ENCODE measurements at regions not wholly inside any gene's neighbourhood (a gene's known extent, or its start where the extent isn't known, plus 50 kb on each side); places are given as distances from the start of the nearest gene placed in this dataset.
"Not testable (repeated sequence)": the region's sequence is repeated elsewhere in the genome, so short reads cannot be mapped to it uniquely, and the experiment has no call there.

- no peak overlapping the region for H3K4me3 ChIP-seq (ENCODE audit: control insufficient read depth, low read depth, low read length)
- no peak for TF ChIP-seq CTCF (conservative IDR thresholded peaks at IDR 0.05; ENCODE audit: control insufficient read depth, insufficient read depth, low read depth, low read length)
- DNase-seq (ENCODE audit: low read depth), result peak; percentile 49
Measured at GRCh38 chr5:42242210-42242609, 181.0 kb upstream of the GHR start.

DNA sequence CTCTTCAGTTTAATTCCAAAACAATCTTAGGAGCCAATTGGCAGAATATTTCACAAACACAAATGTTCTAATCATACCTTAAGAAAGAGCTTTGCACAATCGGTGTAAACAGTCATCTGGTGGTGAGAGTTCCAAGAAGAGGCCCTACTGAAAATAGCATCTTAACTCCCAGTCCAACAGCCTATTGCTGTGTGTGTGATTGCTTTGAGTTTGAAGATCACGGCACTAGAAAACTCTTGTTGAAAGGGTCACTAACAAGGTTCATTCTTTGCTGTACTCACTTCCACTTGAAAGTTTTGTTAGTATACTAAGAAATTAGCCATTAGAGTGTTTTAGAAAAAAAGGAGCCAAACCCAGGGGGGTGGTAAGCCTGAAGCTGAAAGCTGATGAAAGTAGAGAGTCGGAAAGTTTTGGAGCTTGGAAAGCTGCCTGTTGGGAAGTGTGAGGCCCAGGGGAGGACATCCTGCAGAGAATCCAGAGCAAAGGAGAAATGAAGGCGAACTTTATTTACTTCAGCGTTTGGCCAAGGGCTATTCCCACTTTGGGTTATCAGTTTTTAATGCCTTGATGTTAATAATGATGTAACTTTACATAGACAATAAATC lies 180.3 kb upstream of the GHR start:
- peak; percentile 79 for DNase-seq (ENCODE audit: low read depth)
- TF ChIP-seq CTCF (conservative IDR thresholded peaks at IDR 0.05; ENCODE audit: control insufficient read depth, insufficient read depth, low read depth, low read length), result no peak
- H3K4me3 ChIP-seq (ENCODE audit: control insufficient read depth, low read depth, low read length), result no peak overlapping the region

- no peak overlapping the region for H3K4me3 ChIP-seq (ENCODE audit: control insufficient read depth, low read depth, low read length)
- no peak for DNase-seq (ENCODE audit: low read depth)
- no peak for TF ChIP-seq CTCF (conservative IDR thresholded peaks at IDR 0.05; ENCODE audit: control insufficient read depth, insufficient read depth, low read depth, low read length)
Measured at GRCh38 chr5:42252306-42252705, 170.9 kb upstream of the GHR start.

DNA sequence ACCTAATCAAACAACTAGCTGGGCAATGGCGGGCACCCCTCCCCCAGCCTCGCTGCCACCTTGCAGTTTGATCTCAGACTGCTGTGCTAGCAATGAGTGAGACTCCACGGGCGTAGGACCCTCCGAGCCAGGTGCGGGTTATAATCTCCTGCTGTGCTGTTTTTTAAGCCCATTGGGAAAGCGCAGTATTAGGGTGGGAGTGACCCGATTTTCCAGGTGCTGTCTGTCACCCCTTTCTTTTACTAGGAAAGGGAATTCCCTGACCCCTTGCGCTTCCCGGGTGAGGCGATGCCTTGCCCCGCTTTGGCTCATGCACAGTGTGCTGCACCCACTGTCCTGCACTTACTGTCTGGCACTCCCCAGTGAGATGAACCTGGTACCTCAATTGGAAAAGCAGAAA lies 163.3 kb upstream of the GHR start:
- not testable (repeated sequence) for H3K4me3 ChIP-seq (ENCODE audit: control insufficient read depth, low read depth, low read length); DNase-seq (ENCODE audit: low read depth)

DNA sequence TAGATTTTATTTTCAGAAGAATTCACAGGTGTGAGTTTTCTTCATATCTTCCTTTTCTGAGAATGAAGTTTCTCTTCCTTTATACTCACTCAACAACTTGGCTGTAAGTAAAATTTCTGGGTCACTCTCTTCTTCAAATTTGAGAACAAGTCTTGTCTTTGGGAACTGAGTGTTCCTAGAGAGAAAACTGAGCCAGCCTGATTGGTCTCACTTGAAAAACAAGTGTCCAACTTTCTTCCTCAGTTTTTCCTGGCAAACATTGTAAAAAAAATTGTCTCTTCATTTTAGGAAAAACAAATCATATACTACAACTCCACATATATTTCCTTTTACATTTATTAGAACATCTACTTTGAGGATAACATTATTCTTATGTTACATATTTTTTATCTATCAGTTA lies 156.1 kb upstream of the GHR start:
- DNase-seq (ENCODE audit: low read depth), result no peak
- no peak overlapping the region for H3K4me3 ChIP-seq (ENCODE audit: control insufficient read depth, low read depth, low read length)
- no peak for TF ChIP-seq CTCF (conservative IDR thresholded peaks at IDR 0.05; ENCODE audit: control insufficient read depth, insufficient read depth, low read depth, low read length)

DNA sequence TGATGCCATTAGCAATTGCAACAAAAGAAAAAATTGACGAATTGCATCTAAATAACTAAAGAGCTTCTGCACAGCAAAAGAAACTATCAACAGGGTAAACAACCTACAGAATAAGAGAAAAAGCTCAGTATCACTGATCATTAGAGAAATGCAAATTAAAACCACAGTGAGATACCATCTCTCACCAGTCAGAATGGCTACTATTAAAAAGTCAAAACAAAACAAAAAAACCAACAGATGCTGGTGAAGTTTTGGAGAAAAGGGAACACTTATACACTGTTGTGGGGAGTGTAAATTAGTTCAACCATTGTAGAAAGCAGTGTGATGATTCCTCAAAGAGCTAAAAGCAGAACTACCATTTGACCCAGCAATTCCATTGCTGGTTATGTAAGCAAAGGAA lies 155.1 kb upstream of the GHR start:
- not testable (repeated sequence) for H3K4me3 ChIP-seq (ENCODE audit: control insufficient read depth, low read depth, low read length); DNase-seq (ENCODE audit: low read depth)

DNA sequence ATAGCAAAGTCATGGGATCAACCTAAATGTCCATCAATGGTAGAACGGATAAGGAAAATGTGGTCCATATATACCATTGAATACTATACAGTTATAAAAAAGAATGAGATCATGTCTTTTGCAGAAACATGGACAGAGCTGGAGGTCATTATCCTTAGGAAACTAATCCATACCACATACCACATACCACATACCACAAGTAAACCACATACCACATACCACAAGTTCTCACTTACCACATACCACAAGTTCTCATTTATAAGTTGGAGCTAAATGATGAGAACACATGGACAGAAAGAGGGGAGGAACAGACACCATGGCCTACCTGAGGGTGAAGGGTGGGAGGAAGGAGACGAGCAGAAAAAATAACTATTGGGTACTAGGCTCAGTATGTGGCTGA lies 154.6 kb upstream of the GHR start:
- DNase-seq (ENCODE audit: low read depth), result peak; percentile 64
- H3K4me3 ChIP-seq (ENCODE audit: control insufficient read depth, low read depth, low read length), result no peak overlapping the region
- TF ChIP-seq CTCF (conservative IDR thresholded peaks at IDR 0.05; ENCODE audit: control insufficient read depth, insufficient read depth, low read depth, low read length), result no peak

GRCh38 chr5:42270771-42271170 lies 152.5 kb upstream of the GHR start:
- no peak for DNase-seq (ENCODE audit: low read depth)
- H3K4me3 ChIP-seq (ENCODE audit: control insufficient read depth, low read depth, low read length), result no peak overlapping the region
- no peak for TF ChIP-seq CTCF (conservative IDR thresholded peaks at IDR 0.05; ENCODE audit: control insufficient read depth, insufficient read depth, low read depth, low read length)

Measured in fibroblast of mammary gland (primary cell).